GM12878 (cell line): ENCODE measurements at regions not wholly inside any gene's neighbourhood (a gene's known extent, or its start where the extent isn't known, plus 50 kb on each side); places are given as distances from the start of the nearest gene placed in this dataset.

Experiments used
- ATAC-seq: fragments of 200-7000 bp; cut with Tn5 transposase; 3 replicates; pipeline ENCODE4 v1.9.1; 2020; ENCODE audit warnings: mild to moderate bottlenecking, moderate library complexity
- BruUV-seq: library from RNA; stranded (reverse); fragments of 400-500 nt; replicated peaks from 2 replicates; lab custom pipeline; 2021; lab: Mats Ljungman, UMichigan
- CTCF ChIA-PET: fragments of 300-600 bp; sonication (Branson Sonifier 250); formaldehyde crosslinking; extraction: SDS; loops from one replicate; lab custom pipeline; 2021; ENCODE audit warnings: inconsistent platforms; lab: Yijun Ruan, JAX
- POLR2A ChIA-PET: fragments of 350-600 bp; formaldehyde crosslinking; extraction: SDS; loops from one replicate; lab custom pipeline; 2021; ENCODE audit warnings: inconsistent platforms; lab: Charles Lee
- RAD21 ChIA-PET: fragments of 300-600 bp; sonication (Branson Sonifier 250); formaldehyde crosslinking; loops from one replicate; lab custom pipeline; 2023; ENCODE audit warnings: antibody characterized with exemption; ENCODE audit not compliant: unreplicated experiment; lab: Charles Lee
- SMC1A ChIA-PET: fragments of 300-600 bp; sonication (Branson Sonifier 250); formaldehyde crosslinking; loops from one replicate; lab custom pipeline; 2023; ENCODE audit not compliant: unreplicated experiment, uncharacterized antibody; lab: Charles Lee
- DNase-seq: peaks from one replicate; pipeline ENCODE4 v3.0.0-alpha.2; 2011; ENCODE audit warnings: low read depth, low spot score
- FAIRE-seq: peaks from 3 replicates; lab custom pipeline; 2011; peaks lifted over from hg19 to GRCh38; lab: Jason Lieb, UNC
- H2AFZ ChIP-seq: 2 replicates; pipeline ENCODE4 v1.6.0; 2011; ENCODE audit warnings: low read depth, low read length, control low read depth; ENCODE audit not compliant: control insufficient read depth
- H3K27ac ChIP-seq: 2 replicates; pipeline ENCODE4 v1.5.1; 2011; ENCODE audit warnings: control low read depth; ENCODE audit not compliant: control insufficient read depth, insufficient read depth
- H3K27me3 ChIP-seq, 2 experiments: replicated peaks in 1 of 2; 2 replicates each; pipeline versions ENCODE4 v1.6.0 to v1.6.1; 2011; ENCODE audit warnings: low read length in 1 of 2; ENCODE audit not compliant: control insufficient read depth in 2 of 2, insufficient read depth in 2 of 2
- H3K36me3 ChIP-seq, 2 experiments: 2 replicates each; pipeline ENCODE4 v1.5.1; 2011; ENCODE audit warnings: low read length in 1 of 2; ENCODE audit not compliant: control insufficient read depth in 2 of 2, insufficient read depth in 2 of 2
- H3K4me1 ChIP-seq: 2 replicates; pipeline ENCODE4 v1.6.1; 2011; ENCODE audit warnings: mild to moderate bottlenecking, low read length, moderate library complexity, mixed read lengths; ENCODE audit not compliant: control insufficient read depth, insufficient read depth
- H3K4me2 ChIP-seq: 2 replicates; pipeline ENCODE4 v1.6.0; 2011; ENCODE audit warnings: control low read depth; ENCODE audit not compliant: control insufficient read depth, insufficient read depth
- H3K4me3 ChIP-seq: fragments of 200-600 bp; sonication (generic); 2 replicates; pipeline ENCODE4 v1.5.1; 2016
- H3K79me2 ChIP-seq: 2 replicates; pipeline ENCODE4 v1.6.0; 2011; ENCODE audit warnings: low read length; ENCODE audit not compliant: control insufficient read depth, insufficient read depth
- H3K9ac ChIP-seq: 2 replicates; pipeline ENCODE4 v1.8.0; 2011; ENCODE audit warnings: low read length, control low read depth, mixed read lengths; ENCODE audit not compliant: control insufficient read depth, insufficient read depth
- H3K9me3 ChIP-seq: replicated peaks from 3 replicates; pipeline ENCODE4 v1.5.1; 2011; ENCODE audit warnings: mild to moderate bottlenecking, low read length; ENCODE audit not compliant: control insufficient read depth, insufficient read depth
- H4K20me1 ChIP-seq: 2 replicates; pipeline ENCODE4 v1.6.0; 2011; ENCODE audit not compliant: control insufficient read depth, insufficient read depth
- BCL3 ChIP-seq: IDR thresholded peaks from 2 replicates; pipeline ENCODE4 v1.6.1; 2011; ENCODE audit warnings: borderline replicate concordance, low read depth, mild to moderate bottlenecking, moderate library complexity, low read length; ENCODE audit not compliant: insufficient read depth, poor library complexity, severe bottlenecking
- GATAD2B ChIP-seq: fragments of 450-650 bp; conservative IDR thresholded peaks from 2 replicates; pipeline ENCODE4 v1.6.1; 2017; ENCODE audit warnings: low read depth, mild to moderate bottlenecking, moderate library complexity
- HSF1 ChIP-seq: fragments of 150-350 bp; IDR thresholded peaks from 2 replicates; pipeline ENCODE4 v1.6.1; 2014; ENCODE audit warnings: mild to moderate bottlenecking, low read depth, low read length
- NR2C1 ChIP-seq: fragments of 450-650 bp; IDR thresholded peaks from 2 replicates; pipeline ENCODE4 v1.6.1; 2017; ENCODE audit warnings: antibody characterized with exemption, mild to moderate bottlenecking, moderate library complexity
- ZNF622 ChIP-seq: fragments of 450-650 bp; IDR thresholded peaks from 2 replicates; pipeline ENCODE4 v1.6.1; 2017; ENCODE audit warnings: mild to moderate bottlenecking, inconsistent platforms
- ZSCAN29 ChIP-seq: fragments of 450-650 bp; IDR thresholded peaks from 2 replicates; pipeline ENCODE4 v1.6.1; 2017; ENCODE audit warnings: mild to moderate bottlenecking, moderate library complexity
- WGBS: methylation state at CpG from one replicate; pipeline ENCODE4 v1.1.6; 2016; ENCODE audit warnings: low lambda C conversion rate; ENCODE audit not compliant: insufficient replicate concordance, insufficient coverage; ENCODE audit errors: missing lambda C conversion rate; 5-methylcytosine and 5-hydroxymethylcytosine counted together
- in situ Hi-C: fragments of 300-500 bp; cut with MboI; formaldehyde crosslinking; loops from 9 replicates; pipeline ENCODE4 v1.14.3; 2018; ENCODE audit warnings: mixed read lengths
- intact Hi-C: fragments of 100-400 bp; cut with micrococcal nuclease; formaldehyde crosslinking; loops from one replicate; pipeline ENCODE4 v1.14.2; 2022; ENCODE audit not compliant: unreplicated experiment
- TF ChIP-seq, protein P1 (sequence below), 3 experiments: IDR thresholded peaks in 2 of 3; conservative IDR thresholded peaks in 1 of 3; 2 replicates each; pipeline ENCODE4 v1.5.1; 2011; ENCODE audit warnings: low read depth in 3 of 3, low read length in 3 of 3, mild to moderate bottlenecking in 3 of 3, control low read depth in 2 of 3, moderate library complexity in 2 of 3, inconsistent platforms in 1 of 3, mixed read lengths in 1 of 3; ENCODE audit not compliant: control insufficient read depth in 2 of 3, insufficient read depth in 1 of 3; ENCODE audit errors: extremely low read depth in 1 of 3

DNA sequence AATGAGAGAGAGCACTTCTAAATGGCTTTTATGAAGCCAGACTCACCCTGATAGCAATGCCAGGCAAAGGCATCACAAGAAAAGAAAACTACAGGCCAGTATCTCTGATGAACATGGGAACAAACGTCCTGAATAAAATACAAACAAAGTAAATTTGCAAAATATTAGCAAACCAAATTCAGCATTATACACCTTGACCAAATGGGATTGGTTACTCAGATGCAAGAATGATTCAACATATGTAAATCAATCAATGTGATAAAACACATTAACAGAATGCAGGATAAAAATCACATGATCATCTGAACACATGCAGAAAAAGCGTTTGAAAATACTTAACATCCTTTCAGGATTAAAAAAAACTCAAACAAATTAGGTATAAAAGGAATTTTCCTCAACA lies 494.9 kb upstream of the CCDC54 start:
- FAIRE-seq, result no peak
- ChIA-PET POLR2A (no interaction called here), SMC1A (no interaction called here), RAD21 (no interaction called here), CTCF (no interaction called here)
- H3K4me1 ChIP-seq, result no peaks in the 10 kb centered on the region
- intact Hi-C loops, result no loop called here
- DNase-seq, result no peak
- no peak overlapping the region for H2AFZ ChIP-seq
- no peaks in the 10 kb centered on the region for H3K27me3 ChIP-seq
- H3K4me2 ChIP-seq, result no peak overlapping the region
- no peak overlapping the region for H3K9ac ChIP-seq
- BruUV-seq, result no TSS peak
- H3K79me2 ChIP-seq, result no peaks in the 10 kb centered on the region
- ATAC-seq, result no peak
- WGBS, result 0% methylated on average over 2 of the region's 2 CpGs
- no peaks in the 10 kb centered on the region for H3K9me3 ChIP-seq
- no peak overlapping the region for H3K27ac ChIP-seq
- TF ChIP-seq GATAD2B (no peak), BCL3 (no peak), HSF1 (no peak), ZNF622 (no peak), ZSCAN29 (no peak), NR2C1 (no peak)
- TF ChIP-seq, protein P1, sequence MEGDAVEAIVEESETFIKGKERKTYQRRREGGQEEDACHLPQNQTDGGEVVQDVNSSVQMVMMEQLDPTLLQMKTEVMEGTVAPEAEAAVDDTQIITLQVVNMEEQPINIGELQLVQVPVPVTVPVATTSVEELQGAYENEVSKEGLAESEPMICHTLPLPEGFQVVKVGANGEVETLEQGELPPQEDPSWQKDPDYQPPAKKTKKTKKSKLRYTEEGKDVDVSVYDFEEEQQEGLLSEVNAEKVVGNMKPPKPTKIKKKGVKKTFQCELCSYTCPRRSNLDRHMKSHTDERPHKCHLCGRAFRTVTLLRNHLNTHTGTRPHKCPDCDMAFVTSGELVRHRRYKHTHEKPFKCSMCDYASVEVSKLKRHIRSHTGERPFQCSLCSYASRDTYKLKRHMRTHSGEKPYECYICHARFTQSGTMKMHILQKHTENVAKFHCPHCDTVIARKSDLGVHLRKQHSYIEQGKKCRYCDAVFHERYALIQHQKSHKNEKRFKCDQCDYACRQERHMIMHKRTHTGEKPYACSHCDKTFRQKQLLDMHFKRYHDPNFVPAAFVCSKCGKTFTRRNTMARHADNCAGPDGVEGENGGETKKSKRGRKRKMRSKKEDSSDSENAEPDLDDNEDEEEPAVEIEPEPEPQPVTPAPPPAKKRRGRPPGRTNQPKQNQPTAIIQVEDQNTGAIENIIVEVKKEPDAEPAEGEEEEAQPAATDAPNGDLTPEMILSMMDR (IDR thresholded peaks at IDR 0.05 in 2 of 3, conservative IDR thresholded peaks at IDR 0.05 in 1 of 3; ENCODE audit: control insufficient read depth in 2 of 3, extremely low read depth in 1 of 3, insufficient read depth in 1 of 3, low read depth in 3 of 3, low read length in 3 of 3), result no peak
- in situ Hi-C loops, result no loop called here
- no peaks in the 10 kb centered on the region for H3K36me3 ChIP-seq
- no peaks in the 10 kb centered on the region for H4K20me1 ChIP-seq
- H3K4me3 ChIP-seq, result no peak overlapping the region
